Mucosa of gallbladder (tissue), 1 donor: ENCODE measurements at regions not wholly inside any gene's neighbourhood (a gene's known extent, or its start where the extent isn't known, plus 50 kb on each side); places are given as distances from the start of the nearest gene placed in this dataset.
"Not testable (repeated sequence)": the region's sequence is repeated elsewhere in the genome, so short reads cannot be mapped to it uniquely, and the experiment has no call there.

Source experiments
- DNase-seq: peaks from one replicate; pipeline ENCODE4 v3.0.0-alpha.2; 2020; ENCODE audit warnings: low spot score
- donor health status: DM: no; HTN: no; CAD: no.

DNA sequence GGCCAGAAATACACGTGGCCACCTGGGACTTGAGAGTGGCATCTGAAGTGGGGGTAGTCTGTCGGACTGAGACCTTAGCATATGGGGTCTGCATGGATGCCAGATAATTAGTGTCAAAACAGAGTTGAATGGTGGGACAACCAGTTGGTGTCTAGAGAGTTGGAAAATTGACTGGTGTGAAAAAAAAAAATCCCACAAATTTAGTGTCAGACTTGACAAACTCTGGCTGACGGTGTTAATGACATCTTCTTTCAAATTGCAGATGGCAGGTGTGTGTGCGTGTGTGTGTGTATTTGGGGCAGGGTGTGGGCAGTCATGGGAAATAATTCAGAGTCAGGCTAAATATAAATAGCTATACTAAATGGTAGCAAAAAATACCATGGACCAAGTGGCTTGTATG, 365.4 kb upstream of the RGPD4 start:
- DNase-seq: no peak

DNA sequence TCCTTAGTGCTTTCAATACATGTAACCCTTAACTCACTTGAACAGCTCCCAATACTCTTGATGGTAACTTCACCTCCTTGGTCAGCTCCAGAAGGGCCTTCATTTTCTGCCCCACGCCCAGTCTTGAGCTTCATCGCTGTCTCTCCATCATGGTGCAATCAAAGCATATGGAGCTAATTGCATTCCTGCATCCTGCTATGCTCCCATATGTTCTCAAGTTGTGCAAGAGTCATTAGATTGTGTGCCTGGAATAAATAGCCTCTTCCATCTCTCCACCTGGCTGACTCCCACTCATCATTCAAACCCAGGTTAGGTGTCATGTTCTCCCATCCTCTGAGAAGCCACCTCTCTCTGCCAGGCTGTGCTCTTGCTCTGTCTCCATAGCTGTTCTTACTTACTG, 364.5 kb upstream of the RGPD4 start:
- DNase-seq: no peak

DNA sequence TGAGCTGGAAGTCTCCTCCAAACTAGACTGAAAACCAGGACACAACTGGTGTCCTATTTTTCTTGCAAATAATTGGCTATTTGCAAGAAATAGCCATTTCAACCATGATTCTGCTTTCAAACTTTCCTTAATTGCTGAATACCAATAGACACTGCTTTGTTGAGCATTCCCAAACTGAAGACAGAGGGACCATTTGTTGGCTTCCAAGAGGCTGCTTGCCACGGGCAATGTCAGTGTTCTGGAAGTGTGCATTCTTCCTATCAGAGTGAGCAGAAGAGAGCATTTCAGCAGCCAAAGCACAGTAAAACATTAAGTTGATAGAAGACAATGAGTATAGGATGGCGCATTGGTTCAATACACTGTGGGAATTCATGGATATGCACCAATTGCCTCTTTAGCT, 360.5 kb upstream of the RGPD4 start:
- no peak for DNase-seq

DNA sequence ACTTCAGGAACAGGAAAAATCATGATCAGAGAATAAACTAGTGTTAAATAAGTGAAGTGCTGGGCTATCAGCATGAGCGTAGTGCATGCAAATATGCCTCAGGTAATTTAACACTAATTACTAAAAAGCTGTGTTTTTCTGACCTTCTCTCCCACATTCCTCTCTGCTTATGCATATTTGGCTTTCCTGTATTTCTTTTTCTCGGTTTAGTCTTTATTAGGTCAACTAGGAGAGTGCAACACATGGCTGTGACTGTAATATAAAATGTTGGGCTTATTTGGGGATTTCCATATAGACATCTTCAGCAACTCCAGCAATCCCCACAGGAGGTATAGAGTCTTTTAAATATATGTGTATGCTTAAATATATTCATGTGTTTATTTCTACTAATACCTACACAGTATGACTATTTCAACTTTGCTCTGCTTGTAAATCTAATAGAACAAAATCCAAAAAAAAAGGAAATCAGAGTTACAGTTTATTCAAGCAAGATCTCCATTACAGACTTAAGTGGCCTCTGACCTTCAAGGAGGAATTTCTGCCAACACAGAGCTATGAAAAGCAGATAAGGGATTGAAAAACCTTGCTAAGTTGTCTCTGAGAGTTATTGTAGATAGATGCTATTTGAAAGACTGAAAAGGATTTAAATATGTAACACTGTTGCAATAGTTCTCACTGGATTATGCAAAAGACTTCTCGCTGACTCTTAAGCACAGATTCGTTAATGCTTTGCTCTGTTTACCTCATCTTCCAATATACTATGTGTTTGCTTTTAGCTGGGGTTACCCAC, 359.5 kb upstream of the RGPD4 start:
- no peak for DNase-seq

DNA sequence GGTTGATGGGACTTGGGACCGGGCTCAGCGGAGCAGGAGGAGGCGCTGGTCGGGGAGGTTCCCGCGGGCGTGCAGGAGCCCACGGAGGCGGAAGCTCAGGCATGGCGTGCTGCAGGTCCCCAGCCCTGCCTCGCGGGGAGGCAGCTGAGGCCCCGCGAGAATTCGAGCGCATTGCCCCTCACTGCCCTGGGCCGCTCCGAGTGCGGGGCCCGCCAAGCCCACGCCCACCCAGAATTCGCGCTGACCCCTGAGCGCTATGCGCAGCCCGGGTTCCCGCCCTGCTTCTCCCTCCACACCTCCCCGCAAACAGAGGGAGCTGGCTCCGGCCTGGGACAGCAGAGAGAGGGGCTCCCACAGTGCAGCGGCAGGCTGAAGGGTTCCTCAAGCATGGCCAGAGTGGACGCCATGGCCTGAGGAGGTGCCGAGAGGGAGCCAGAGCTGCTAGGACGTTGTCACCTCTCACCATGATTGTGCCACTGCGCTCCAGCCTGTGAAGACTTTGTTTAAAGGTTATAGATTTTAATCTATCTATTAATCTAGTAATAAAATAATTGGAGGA, 357.2 kb upstream of the RGPD4 start:
- no peak for DNase-seq

DNA sequence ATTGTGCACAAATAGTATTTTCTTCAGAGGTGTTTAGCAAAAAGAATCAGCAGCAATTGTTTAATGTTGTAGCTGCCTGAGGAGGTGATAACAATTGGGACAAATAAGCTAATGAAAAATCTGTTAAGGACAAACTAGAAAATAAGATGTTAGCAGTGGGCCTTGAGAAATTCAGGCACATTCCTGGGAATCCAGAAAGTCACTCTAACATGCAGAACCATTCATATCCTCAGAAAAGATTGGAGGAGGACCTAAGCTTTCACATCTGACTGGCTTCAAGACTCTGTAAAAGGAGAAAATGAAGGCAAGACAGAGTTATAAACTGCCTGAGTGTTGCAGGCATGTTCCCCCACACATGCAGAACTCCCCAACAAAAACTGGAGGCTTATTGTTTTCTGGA, 353.5 kb upstream of the RGPD4 start:
- no peak for DNase-seq

DNA sequence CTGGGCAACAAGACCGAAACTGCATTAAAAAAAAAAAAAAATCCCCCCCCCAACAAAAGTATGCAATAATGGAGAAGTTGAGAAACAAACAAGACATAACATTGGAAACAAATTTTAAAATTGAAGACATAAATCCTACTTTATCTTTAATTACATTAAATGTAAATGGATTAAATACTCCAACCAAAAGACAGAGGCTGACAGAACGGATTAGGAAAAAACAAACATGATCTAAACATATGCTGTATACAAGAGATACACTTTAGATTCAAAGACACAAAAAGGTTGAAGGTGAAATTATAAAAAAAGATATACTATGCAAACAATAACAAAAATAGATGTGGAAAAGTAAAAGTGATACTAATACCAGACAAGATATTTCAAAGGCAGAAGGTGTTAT, 350.8 kb upstream of the RGPD4 start:
- no peak for DNase-seq

DNA sequence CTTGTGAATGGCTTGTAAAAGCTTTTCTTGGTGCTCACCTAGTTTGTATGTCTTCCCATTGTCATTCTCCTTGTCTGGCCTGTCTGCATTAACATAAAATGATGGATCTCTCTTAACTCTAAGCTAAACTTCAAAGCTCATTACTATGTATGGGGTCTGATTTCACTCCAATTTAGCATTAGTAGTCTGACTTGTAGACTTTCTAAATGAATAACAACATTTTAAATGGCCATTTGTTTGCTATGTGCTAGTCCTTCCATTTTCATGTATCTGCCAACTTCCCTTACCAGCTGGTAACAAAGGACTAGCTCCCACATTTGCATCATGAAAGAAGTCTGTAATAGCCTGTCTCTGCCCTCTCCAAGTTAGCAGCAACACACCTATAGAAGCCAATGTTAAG, 324.2 kb upstream of the RGPD4 start:
- DNase-seq: no peak

DNA sequence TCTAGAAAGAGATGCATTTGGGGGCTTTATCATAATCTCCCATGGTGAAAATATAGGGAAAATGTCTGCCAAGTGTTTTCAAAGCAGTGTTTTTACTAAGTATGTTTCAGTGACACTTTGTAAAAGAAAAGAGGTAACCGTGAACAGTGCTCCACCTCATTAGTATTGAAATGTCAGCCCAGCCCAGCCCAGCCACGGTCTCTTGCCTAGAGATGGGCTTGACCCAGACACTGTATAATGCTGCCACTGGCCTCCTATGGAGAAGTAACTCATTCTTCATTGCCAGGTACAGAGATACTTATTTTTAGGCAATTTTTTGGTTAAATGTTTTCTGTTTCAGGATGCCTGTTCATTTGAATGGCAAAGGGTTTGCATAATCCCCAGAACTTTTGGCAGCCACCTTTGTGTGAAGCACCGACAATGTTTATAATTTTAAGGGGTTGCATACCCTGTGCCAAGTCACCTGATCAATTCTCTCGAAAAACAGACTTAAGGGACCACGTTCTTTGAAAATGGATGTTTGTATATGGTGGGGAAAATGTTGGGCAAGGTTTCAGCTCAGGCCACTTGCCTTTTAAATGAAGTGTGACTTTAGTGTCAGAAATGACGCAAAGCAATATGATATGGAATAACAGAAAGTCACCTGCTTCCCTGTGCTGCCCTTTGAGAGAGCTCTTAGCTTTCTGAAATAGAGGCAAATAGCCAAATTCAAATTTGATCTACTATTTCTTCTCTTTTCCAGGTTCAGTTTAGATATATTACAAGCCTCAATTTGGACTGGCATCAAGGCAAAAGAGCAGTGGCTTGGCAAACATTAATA, 314.5 kb upstream of the RGPD4 start:
- DNase-seq: no peak

DNA sequence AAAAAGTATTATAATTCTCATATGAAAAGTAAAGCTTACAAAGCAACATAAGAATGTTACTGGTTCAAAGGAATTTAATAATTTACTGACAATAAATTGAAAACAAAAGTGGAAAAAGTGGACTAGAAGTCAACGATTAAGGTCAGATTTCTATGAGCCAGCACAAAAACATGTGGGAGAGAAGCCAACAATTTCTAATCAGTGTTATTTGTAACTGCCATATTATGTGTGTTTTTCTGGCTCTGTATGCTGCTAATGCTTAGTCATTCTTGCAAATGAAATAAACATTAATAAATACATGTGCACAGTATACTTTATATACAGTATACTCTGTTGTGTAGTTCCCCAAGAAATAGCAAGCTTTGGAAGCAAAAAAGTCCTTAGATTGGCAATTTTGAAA, 301.3 kb upstream of the RGPD4 start:
- no peak for DNase-seq

DNA sequence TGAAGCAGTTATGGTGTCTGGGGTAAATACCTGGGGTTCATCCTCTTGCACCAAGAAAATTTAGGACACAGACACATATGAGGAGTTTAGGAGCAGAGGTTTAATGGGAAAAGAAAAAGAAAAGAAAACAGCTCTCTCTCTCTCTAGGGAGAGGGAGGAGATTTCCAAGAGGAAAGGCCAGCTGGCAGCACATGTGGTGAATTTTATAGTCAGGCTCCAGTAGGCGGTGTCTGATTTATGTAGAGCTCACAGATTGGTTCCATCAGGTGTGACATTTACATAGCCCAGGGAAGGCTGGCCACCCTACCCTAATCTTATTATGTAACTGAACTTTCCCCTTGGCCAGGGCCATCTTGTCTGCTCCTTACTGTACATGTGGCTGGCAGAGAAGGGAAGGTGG, 297.5 kb upstream of the RGPD4 start:
- no peak for DNase-seq

DNA sequence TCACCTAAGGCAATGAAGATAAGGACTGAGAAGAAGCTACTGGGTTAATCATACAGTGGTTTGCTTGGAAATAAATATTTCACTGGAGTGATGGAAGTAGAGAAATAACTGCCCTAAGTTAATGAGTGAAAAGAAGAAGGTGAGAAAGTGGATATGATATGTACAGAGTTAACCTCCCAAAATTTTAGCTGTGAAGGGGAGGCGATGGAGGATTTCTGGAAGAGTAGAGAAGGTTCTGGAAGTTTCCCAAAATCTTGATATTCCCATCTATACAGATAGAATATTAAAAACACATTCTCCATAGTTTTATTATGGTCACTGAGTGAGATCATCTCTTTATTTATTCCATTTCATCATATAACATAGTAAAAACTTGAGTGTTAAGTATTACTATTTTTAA, 296.6 kb upstream of the RGPD4 start:
- no peak for DNase-seq

DNA sequence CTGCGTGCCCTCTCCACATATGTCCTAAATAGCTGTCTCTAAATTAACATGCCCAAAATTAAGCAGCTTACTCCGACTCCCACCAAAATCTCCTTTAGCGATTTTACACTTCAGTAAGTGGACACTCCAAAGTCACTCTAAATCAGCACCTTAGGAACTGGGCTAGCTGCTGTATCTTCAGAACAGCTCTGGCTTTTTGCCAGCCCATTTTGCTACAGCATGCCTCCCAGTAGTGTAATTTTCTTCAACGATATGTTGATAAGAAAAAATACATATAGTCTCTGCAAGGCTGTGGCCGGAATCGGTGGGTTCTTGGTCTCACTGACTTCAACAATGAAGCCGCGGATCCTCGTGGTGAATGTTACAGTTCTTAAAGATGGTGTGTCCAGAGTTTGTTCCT, 291.8 kb upstream of the RGPD4 start:
- no peak for DNase-seq

DNA sequence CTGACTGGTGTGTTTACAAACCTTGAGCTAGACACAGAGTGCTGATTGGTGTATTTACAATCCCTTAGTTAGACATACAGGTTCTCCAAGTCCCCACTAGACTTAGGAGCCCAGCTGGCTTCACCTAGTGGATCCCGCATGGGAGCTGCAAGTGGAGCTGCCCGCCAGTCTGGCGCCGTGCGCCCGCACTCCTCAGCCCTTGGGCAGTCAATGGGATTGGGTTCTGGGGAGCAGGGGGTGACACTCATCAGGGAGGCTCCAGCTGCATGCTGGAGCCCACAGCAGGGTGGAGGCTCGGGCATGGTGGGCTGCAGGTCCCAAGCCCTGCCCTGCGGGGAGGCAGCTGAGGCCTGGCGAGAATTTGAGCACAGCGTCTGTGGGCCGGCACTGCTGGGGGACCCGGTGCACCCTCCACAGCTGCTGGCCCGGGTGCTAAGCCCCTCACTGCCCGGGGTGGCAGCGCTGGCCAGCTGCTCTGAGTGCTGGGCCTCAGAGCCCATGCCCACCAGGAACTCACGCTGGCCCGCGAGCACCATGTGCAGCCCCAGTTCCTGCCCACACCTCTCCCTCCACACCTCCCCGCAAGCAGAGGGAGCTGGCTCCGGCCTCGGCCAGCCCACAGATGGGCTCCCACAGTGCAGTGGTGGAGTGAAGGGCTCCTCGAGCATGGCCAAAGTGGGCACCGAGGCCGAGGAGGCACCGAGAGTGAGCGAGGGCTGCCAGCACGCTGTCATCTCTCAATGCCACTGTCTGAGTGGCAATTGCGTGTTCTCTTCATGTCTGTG, 290.6 kb upstream of the RGPD4 start:
- not testable (repeated sequence) for DNase-seq

DNA sequence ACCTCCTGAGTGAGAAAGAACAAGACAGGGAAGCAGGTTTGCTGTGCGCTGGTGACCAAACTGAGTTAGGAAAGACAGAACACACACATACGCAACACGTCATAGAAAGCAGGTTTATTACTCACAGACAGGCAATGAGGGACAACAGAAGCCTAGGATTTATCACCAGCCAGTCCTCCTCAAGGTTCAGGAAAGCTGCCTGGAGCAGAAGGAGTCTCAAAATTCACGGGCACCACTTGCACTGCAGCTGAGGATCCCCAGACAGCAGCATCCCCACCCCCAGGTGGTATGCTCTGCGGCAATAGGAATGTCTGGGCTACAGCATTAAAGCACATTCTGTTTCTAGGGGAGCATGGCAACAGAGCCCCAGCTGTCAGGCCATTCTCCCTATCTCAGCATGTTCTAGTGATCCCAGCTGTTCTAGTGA, 284.4 kb upstream of the RGPD4 start:
- no peak for DNase-seq

DNA sequence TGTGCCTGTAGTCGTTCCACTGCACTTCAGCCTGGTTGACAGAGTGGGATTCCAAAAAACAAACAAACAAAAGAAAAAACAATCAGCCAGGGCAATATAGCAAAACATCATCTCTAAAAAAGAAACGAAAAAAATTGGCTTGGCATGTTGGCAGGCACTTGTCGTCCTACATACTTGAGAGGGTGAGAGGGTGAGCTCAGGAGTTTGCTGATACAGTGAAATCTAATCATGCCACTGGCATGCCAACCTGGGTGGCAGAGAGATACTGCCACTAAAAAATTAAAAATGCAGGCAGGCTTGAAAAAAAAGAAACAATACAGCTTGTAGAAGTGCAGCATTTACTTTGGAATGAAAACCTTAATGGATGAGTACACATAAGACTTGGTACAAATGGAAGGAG, 282.9 kb upstream of the RGPD4 start:
- DNase-seq: no peak

DNA sequence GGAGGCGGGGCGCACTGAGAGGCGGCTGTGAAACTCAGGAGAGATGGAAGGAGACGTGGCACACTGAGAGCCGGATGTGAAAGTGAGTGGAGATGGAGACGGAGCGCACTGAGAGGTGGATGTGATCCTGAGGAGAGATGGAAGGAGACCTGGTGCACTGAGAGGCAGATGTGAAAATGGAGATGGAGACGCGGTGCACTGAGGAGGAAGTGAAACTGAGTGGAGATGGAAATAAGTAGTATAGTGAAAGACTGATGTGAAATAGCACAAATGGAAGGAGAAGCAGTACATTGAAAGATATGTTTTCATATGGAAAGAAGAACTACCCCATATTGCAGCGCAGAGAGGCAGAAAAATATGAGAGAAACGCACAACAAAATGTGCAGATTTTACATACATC, 281.6 kb upstream of the RGPD4 start:
- no peak for DNase-seq

DNA sequence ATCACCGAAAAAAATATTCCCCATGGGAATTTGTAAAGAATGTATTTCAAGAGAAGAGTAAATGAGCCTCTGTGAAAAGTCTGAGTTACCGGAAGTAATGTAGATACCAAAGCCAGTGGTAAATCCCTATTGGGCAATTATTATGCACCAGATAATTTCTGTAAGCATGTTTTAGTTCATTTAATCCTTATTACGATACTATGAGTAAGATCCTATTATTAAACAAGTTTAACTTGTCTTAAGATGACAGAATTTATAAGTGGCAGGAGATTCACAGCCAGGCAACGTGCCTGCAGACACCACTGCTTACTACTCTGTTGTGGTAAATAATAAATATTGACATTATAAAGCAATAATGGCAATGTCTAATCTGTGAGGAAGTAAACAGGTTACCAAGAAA, 280.8 kb upstream of the RGPD4 start:
- no peak for DNase-seq

DNA sequence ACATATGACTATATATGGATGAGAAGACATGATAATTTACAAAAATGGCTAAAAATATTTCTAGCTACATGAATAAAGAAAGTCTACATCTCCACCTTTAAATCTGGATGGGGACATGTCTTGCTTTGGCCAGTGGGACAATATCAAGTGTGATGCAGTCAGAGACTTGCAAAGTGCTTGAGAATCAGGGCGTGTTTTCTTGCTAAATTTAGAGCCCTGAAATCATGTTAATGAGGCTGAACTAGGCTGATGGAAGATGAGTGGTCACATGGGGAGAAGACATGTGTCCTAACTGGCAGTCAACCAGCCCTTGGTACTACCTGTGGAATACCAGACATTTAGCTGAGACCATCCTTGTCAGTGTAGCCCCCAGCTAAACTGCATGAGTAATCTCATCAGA, 278.5 kb upstream of the RGPD4 start:
- no peak for DNase-seq

DNA sequence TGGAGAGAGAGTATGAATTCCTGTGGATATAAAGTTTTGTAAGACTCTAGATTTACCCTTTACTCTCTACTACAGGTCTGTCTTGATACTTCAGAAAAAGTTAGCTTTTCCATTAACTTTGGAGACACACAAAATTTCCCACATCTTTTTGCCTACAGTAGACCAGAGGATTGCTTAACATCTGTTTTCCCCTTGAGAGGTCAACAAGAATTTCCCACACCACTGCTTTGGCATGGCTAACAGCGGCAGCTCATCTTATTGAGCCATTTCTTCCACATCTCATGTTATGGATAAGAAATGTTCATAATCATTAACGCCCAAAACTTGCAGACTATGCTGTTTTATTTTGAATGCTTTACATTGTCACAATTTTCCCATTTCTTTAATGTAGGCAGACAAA, 273.6 kb upstream of the RGPD4 start:
- no peak for DNase-seq

DNA sequence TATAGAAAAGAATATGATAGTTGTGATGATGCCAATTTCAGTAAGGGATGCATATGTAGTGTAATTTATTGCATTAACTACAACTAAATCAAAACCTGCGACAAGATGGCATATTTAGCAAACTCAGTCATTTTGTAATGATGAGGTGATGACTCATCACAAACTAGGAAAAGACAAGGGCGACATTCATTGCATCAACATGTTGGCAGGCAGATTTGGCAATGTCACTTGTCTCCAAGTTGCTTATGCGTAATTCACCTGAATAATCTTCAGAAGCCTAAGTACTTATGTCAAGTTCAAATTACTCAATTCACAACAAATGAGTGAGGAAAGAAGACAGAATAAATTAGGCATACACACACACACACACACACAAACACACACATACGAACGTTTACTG, 273.2 kb upstream of the RGPD4 start:
- no peak for DNase-seq

DNA sequence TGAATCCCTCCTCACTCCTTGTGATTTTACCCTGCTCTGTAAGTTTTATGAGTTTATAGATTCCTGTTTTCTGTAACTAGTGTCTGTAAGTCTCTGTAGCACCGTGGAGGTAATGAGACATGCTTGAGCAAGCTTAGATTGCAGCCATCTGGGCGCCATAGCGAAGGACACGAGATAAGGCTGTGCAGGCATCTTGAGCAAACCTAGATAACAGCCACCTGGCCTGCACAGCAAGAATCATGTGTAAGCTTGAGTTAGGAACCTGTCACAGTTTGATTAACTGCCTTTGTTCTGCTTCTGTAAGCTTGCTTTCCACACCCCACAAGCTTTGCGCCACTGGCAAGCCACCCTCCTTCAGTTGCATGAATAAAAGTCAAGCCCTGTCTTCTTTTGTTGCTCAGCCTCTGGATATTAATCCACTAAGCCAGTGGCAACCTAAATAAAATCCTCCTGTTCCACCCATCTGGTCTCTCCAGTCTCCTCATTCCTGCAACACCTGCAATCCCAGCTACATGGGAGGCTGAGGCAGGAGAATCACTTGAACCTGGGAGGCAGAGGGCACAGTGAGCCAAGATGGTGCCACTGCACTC, 270.6 kb upstream of the RGPD4 start:
- DNase-seq: no peak
